ENCODE measurements at regions not wholly inside any gene's neighbourhood (a gene's known extent, or its start where the extent isn't known, plus 50 kb on each side); places are given as distances from the start of the nearest gene placed in this dataset.

DNA sequence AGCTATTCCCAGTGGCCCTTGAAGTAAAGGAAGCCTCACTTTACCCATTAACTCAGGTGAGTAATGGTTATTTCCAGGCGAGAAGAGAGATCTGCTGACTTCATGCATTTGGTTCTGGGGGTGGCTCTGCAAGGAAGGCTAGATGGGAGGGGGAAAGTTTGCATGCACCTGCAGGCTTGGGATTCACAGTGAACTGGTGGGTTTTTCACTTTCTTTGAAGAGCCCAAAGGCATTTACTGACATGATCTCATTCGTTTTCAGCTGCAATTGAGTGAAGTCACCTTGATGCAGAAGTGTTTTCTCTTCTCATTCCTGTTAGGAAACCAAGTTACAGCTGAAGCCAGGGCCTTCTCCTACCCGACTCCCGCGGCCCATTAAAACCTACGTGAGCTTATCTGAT, 131.0 kb upstream of the N4BP1 start:
- Histone ChIP-seq H3K79me2 (ENCODE audit: control insufficient read depth, low read length) (no peaks in the 10 kb centered on the region), H3K4me1 (ENCODE audit: control insufficient read depth, low read length) (no peaks in the 10 kb centered on the region), H4K20me1 (ENCODE audit: control insufficient read depth, insufficient read depth, low read depth, low read length) (no peaks in the 10 kb centered on the region), H3K27ac (ENCODE audit: low read depth, low read length) (no peak overlapping the region), H3K4me3 (ENCODE audit: low read length) (no peak overlapping the region), H3K4me2 (ENCODE audit: low read length) (no peak overlapping the region), H3K27me3 (ENCODE audit: control insufficient read depth, low read length) (no peaks in the 10 kb centered on the region), H3K9me3 (ENCODE audit: control insufficient read depth, insufficient read depth, low read length) (no peaks in the 10 kb centered on the region), H3F3A (ENCODE audit: control insufficient read depth, insufficient read depth) (no peaks in the 10 kb centered on the region), H3K9me2 (replicated peaks; ENCODE audit: control insufficient read depth, low read length) (no peaks in the 10 kb centered on the region), H3K36me3 (ENCODE audit: control insufficient read depth, low read length) (no peaks in the 10 kb centered on the region)
- TF ChIP-seq, protein P1, sequence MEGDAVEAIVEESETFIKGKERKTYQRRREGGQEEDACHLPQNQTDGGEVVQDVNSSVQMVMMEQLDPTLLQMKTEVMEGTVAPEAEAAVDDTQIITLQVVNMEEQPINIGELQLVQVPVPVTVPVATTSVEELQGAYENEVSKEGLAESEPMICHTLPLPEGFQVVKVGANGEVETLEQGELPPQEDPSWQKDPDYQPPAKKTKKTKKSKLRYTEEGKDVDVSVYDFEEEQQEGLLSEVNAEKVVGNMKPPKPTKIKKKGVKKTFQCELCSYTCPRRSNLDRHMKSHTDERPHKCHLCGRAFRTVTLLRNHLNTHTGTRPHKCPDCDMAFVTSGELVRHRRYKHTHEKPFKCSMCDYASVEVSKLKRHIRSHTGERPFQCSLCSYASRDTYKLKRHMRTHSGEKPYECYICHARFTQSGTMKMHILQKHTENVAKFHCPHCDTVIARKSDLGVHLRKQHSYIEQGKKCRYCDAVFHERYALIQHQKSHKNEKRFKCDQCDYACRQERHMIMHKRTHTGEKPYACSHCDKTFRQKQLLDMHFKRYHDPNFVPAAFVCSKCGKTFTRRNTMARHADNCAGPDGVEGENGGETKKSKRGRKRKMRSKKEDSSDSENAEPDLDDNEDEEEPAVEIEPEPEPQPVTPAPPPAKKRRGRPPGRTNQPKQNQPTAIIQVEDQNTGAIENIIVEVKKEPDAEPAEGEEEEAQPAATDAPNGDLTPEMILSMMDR (IDR thresholded peaks at IDR 0.05; ENCODE audit: low read depth, low read length, poor library complexity, severe bottlenecking): no peak
- TF ChIP-seq EZH2phosphoT487 (IDR thresholded peaks at IDR 0.05; ENCODE audit: borderline replicate concordance, low read length): no peak

DNA sequence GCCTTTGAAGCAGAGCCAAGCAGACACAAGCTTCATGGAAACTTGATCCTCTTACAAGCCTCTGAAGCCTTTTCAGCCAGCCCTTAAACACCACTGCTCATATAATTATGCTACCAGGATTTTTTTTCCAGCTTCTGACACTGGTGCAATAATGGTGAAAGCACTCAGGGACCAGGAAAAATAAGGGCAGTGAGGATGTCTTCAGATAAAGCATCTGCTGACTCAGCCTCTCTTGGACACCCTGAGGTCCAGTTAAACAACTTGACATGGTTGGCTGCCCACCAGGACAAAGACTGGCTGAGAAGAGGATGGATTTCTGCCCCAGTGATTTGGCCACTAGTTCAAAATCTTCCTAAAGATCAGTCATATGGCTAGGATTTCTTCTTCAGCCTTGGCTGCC, 124.2 kb upstream of the N4BP1 start:
- Histone ChIP-seq H3K27ac (ENCODE audit: low read depth, low read length) (no peak overlapping the region), H3K4me3 (ENCODE audit: low read length) (no peak overlapping the region), H3K79me2 (ENCODE audit: control insufficient read depth, low read length) (no peaks in the 10 kb centered on the region), H3K4me1 (ENCODE audit: control insufficient read depth, low read length) (no peaks in the 10 kb centered on the region), H3K27me3 (ENCODE audit: control insufficient read depth, low read length) (0 out of 2 replicates have a peak, but pooled peaks cover 3% of the 10 kb centered on the region), H3K9me3 (ENCODE audit: control insufficient read depth, insufficient read depth, low read length) (no peaks in the 10 kb centered on the region), H3K9me2 (replicated peaks; ENCODE audit: control insufficient read depth, low read length) (no peaks in the 10 kb centered on the region), H3K36me3 (ENCODE audit: control insufficient read depth, low read length) (no peaks in the 10 kb centered on the region), H4K20me1 (ENCODE audit: control insufficient read depth, insufficient read depth, low read depth, low read length) (no peaks in the 10 kb centered on the region), H3K4me2 (ENCODE audit: low read length) (no peak overlapping the region), H3F3A (ENCODE audit: control insufficient read depth, insufficient read depth) (no peaks in the 10 kb centered on the region)
- TF ChIP-seq, protein P1 (IDR thresholded peaks at IDR 0.05; ENCODE audit: low read depth, low read length, poor library complexity, severe bottlenecking): no peak
- TF ChIP-seq EZH2phosphoT487 (IDR thresholded peaks at IDR 0.05; ENCODE audit: borderline replicate concordance, low read length): no peak

DNA sequence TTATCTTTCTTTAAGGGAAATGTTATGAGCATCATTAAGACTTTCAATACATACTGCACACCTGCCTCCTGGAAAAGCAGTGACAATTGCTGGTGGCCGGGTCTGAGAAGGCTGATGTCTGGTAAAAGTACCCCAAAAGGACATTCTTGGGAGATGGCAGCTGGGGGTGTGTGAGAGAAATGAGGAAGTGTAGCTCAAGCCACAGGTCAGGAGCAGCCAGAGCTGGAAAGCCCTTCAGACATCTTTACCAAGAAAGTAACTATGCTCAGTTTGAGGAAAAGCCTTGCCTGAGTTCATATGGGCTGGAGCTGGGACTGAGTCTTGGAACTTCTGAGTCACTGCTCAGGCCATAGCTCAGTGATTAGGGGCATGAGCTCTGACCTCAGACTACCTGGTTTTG, 94.7 kb upstream of the N4BP1 start:
- Histone ChIP-seq H3K4me1 (ENCODE audit: control insufficient read depth, low read length) (no peaks in the 10 kb centered on the region), H3K4me3 (ENCODE audit: low read length) (no peak overlapping the region), H3K79me2 (ENCODE audit: control insufficient read depth, low read length) (no peaks in the 10 kb centered on the region), H3K9me2 (replicated peaks; ENCODE audit: control insufficient read depth, low read length) (no peaks in the 10 kb centered on the region), H4K20me1 (ENCODE audit: control insufficient read depth, insufficient read depth, low read depth, low read length) (no peaks in the 10 kb centered on the region), H3K9me3 (ENCODE audit: control insufficient read depth, insufficient read depth, low read length) (no peaks in the 10 kb centered on the region), H3K4me2 (ENCODE audit: low read length) (no peak overlapping the region), H3K27me3 (ENCODE audit: control insufficient read depth, low read length) (no peaks in the 10 kb centered on the region), H3K36me3 (ENCODE audit: control insufficient read depth, low read length) (no peaks in the 10 kb centered on the region), H3K27ac (ENCODE audit: low read depth, low read length) (no peak overlapping the region), H3F3A (ENCODE audit: control insufficient read depth, insufficient read depth) (no peaks in the 10 kb centered on the region)
- TF ChIP-seq EZH2phosphoT487 (IDR thresholded peaks at IDR 0.05; ENCODE audit: borderline replicate concordance, low read length): no peak
- TF ChIP-seq, protein P1 (IDR thresholded peaks at IDR 0.05; ENCODE audit: low read depth, low read length, poor library complexity, severe bottlenecking): no peak
